OCI-LY7 (cell line): ENCODE measurements at regions not wholly inside any gene's neighbourhood (a gene's known extent, or its start where the extent isn't known, plus 50 kb on each side); places are given as distances from the start of the nearest gene placed in this dataset.

Experiments used
- BruUV-seq: library from RNA; stranded (reverse); fragments of 400-500 nt; replicated peaks from 2 replicates; lab custom pipeline; 2021; lab: Mats Ljungman, UMichigan
- CTCF ChIA-PET: fragments of 300-600 bp; sonication (Branson Sonifier 250); formaldehyde crosslinking; loops from one replicate; lab custom pipeline; 2022; ENCODE audit warnings: antibody characterized with exemption; ENCODE audit not compliant: unreplicated experiment; lab: Charles Lee
- POLR2A ChIA-PET: fragments of 300-600 bp; sonication (Branson Sonifier 250); formaldehyde crosslinking; loops from one replicate; lab custom pipeline; 2022; ENCODE audit warnings: antibody characterized with exemption; lab: Charles Lee
- DNase-seq: peaks from one replicate; pipeline ENCODE4 v3.0.0-alpha.2; 2015; ENCODE audit warnings: low spot score
- H2AFZ ChIP-seq: fragments of 200-600 bp; sonication (generic), shearing (Covaris generic); 2 replicates; pipeline ENCODE4 v1.6.1; 2014; ENCODE audit warnings: mild to moderate bottlenecking, antibody characterized with exemption, low read length, moderate library complexity
- H3K27ac ChIP-seq: fragments of 200-600 bp; sonication (generic); 2 replicates; pipeline ENCODE4 v1.5.1; 2014; ENCODE audit warnings: mixed run types, low read depth, mild to moderate bottlenecking, moderate library complexity, low read length, inconsistent platforms; ENCODE audit not compliant: poor library complexity, severe bottlenecking
- H3K36me3 ChIP-seq: fragments of 200-600 bp; sonication (generic); 2 replicates; pipeline ENCODE4 v1.6.1; 2014; ENCODE audit warnings: mild to moderate bottlenecking, antibody characterized with exemption, low read length, moderate library complexity, mixed read lengths; ENCODE audit not compliant: insufficient read depth
- H3K4me1 ChIP-seq: fragments of 200-600 bp; sonication (generic); 2 replicates; pipeline ENCODE4 v1.5.1; 2014; ENCODE audit warnings: mild to moderate bottlenecking, low read length; ENCODE audit not compliant: insufficient read depth, poor library complexity, severe bottlenecking
- H3K4me2 ChIP-seq: fragments of 200-600 bp; sonication (generic); 2 replicates; pipeline ENCODE4 v1.6.1; 2014; ENCODE audit warnings: mild to moderate bottlenecking, low read length
- H3K4me3 ChIP-seq: fragments of 200-600 bp; sonication (generic); 2 replicates; pipeline ENCODE4 v1.5.1; 2014; ENCODE audit warnings: mild to moderate bottlenecking, low read depth, low read length; ENCODE audit not compliant: poor library complexity, severe bottlenecking
- H3K79me2 ChIP-seq: fragments of 200-600 bp; sonication (generic); 2 replicates; pipeline ENCODE4 v1.6.1; 2016; ENCODE audit warnings: low read depth, mild to moderate bottlenecking, low read length, moderate library complexity, mixed read lengths; ENCODE audit not compliant: insufficient read depth
- H3K9me2 ChIP-seq: fragments of 200-600 bp; sonication (generic); 2 replicates; pipeline ENCODE4 v1.6.1; 2016; ENCODE audit warnings: mild to moderate bottlenecking, low read length, mixed read lengths; ENCODE audit not compliant: insufficient read depth
- H3K9me3 ChIP-seq: fragments of 200-600 bp; sonication (generic); 2 replicates; pipeline ENCODE4 v1.6.1; 2014; ENCODE audit warnings: mild to moderate bottlenecking, mixed run types, low read length, mixed read lengths
- H4K20me1 ChIP-seq: fragments of 200-600 bp; sonication (generic); 2 replicates; pipeline ENCODE4 v1.6.1; 2014; ENCODE audit warnings: mild to moderate bottlenecking, antibody characterized with exemption, low read length, moderate library complexity, mixed read lengths; ENCODE audit not compliant: insufficient read depth
- CTCF ChIP-seq: fragments of 200-600 bp; sonication (generic); conservative IDR thresholded peaks from 2 replicates; pipeline ENCODE4 v1.5.1; 2014; ENCODE audit warnings: mild to moderate bottlenecking, antibody characterized with exemption, low read length, moderate library complexity, mixed read lengths
- EZH2phosphoT487 ChIP-seq: fragments of 200-600 bp; sonication (generic); IDR thresholded peaks from 2 replicates; pipeline ENCODE4 v1.6.1; 2018; ENCODE audit warnings: low read depth, borderline replicate concordance, mild to moderate bottlenecking, mixed run types, antibody characterized with exemption, low read length, moderate library complexity, mixed read lengths
- intact Hi-C: fragments of 100-400 bp; cut with micrococcal nuclease; formaldehyde crosslinking; loops from one replicate; pipeline ENCODE4 v1.10.0; 2022; ENCODE audit not compliant: unreplicated experiment

- H4K20me1 ChIP-seq, result no peaks in the 10 kb centered on the region
- BruUV-seq, result no TSS peak
- no peaks in the 10 kb centered on the region for H3K79me2 ChIP-seq
- peaks cover 7% of the 10 kb centered on the region; the same call in 1 of the 2 replicates for H3K9me3 ChIP-seq
- no peak for TF ChIP-seq CTCF
- no peak for TF ChIP-seq EZH2phosphoT487
- no peaks in the 10 kb centered on the region for H3K4me1 ChIP-seq
- no peak overlapping the region for H2AFZ ChIP-seq
- POLR2A ChIA-PET, result no interaction called here
- no peaks in the 10 kb centered on the region for H3K9me2 ChIP-seq
- no peak overlapping the region for H3K27ac ChIP-seq
- H3K36me3 ChIP-seq, result no peaks in the 10 kb centered on the region
- CTCF ChIA-PET, result no interaction called here
- H3K4me2 ChIP-seq, result no peak overlapping the region
- intact Hi-C loops, result no loop called here
- no peak for DNase-seq
- H3K4me3 ChIP-seq, result no peak overlapping the region
Measured at GRCh38 chr22:48314073-48314472, 1513.6 kb downstream of the BRD1 start.

GRCh38 chr22:48313175-48313830, 1514.4 kb downstream of the BRD1 start:
- Histone ChIP-seq H3K79me2 (no peaks in the 10 kb centered on the region), H3K4me3 (no peak overlapping the region), H3K9me2 (no peaks in the 10 kb centered on the region), H3K27ac (no peak overlapping the region), H3K9me3 (peaks cover 7% of the 10 kb centered on the region; the same call in 1 of the 2 replicates), H3K4me1 (no peaks in the 10 kb centered on the region), H4K20me1 (no peaks in the 10 kb centered on the region), H3K4me2 (no peak overlapping the region), H3K36me3 (no peaks in the 10 kb centered on the region), H2AFZ (no peak overlapping the region)
- DNase-seq, result no peak
- ChIA-PET POLR2A (no interaction called here), CTCF (interaction anchor here (0.6 kb wide), 1 partner anchor 69 kb away, joined by 6 read pairs; no protein-coding TSS in a partner anchor)
- intact Hi-C loops, result no loop called here
- TF ChIP-seq CTCF, result no peak
- no peak for TF ChIP-seq EZH2phosphoT487
- no TSS peak for BruUV-seq

- intact Hi-C loops, result no loop called here
- ChIA-PET CTCF (interaction anchor here (0.6 kb wide), 1 partner anchor 550 kb away, joined by 3 read pairs; no protein-coding TSS in a partner anchor), POLR2A (no interaction called here)
- no peaks in the 10 kb centered on the region for H3K9me2 ChIP-seq
- no peaks in the 10 kb centered on the region for H3K4me1 ChIP-seq
- H3K9me3 ChIP-seq, result peaks cover 7% of the 10 kb centered on the region; the same call in 1 of the 2 replicates
- DNase-seq, result no peak
- no TSS peak for BruUV-seq
- no peak for TF ChIP-seq CTCF
- TF ChIP-seq EZH2phosphoT487, result no peak
- H3K4me3 ChIP-seq, result no peak overlapping the region
- H4K20me1 ChIP-seq, result no peaks in the 10 kb centered on the region
- H3K36me3 ChIP-seq, result no peaks in the 10 kb centered on the region
- H3K79me2 ChIP-seq, result no peaks in the 10 kb centered on the region
- H2AFZ ChIP-seq, result no peak overlapping the region
- H3K4me2 ChIP-seq, result no peak overlapping the region
- H3K27ac ChIP-seq, result no peak overlapping the region
Measured at GRCh38 chr22:48310740-48311139, 1516.9 kb downstream of the BRD1 start.
